Hepatocyte (in vitro differentiated cells): ENCODE measurements at regions not wholly inside any gene's neighbourhood (a gene's known extent, or its start where the extent isn't known, plus 50 kb on each side); places are given as distances from the start of the nearest gene placed in this dataset.

Experiments used
- EZH2 ChIP-seq: fragments of 200-600 bp; sonication (generic); IDR thresholded peaks from 2 replicates; pipeline ENCODE4 v1.6.1; 2016; ENCODE audit warnings: antibody characterized with exemption, mild to moderate bottlenecking, borderline replicate concordance
- TF ChIP-seq, protein P1 (sequence below): fragments of 200-600 bp; sonication (generic); IDR thresholded peaks from 2 replicates; pipeline ENCODE4 v1.5.1; 2016; ENCODE audit warnings: antibody characterized with exemption, mild to moderate bottlenecking; ENCODE audit not compliant: poor library complexity

DNA sequence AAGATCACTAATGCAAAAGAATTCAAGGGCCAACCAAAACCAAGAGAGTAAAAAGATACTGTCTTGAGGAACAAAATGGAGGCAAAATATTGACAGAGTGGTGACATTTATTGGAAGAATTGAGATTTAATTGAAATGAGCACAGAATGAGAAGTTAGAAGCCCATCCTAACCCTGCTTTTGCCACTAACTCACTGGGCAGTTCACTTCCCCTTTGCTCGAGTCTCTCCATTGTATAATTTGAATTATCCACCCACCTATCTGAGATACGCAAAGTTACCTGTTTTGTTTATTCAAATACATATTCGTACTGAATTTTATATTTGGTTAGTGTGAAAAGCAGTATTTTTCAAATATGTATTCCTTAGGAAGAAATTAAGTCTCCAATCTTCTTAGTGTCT, 204.5 kb upstream of the PRDM1 start:
- TF ChIP-seq, protein P1, sequence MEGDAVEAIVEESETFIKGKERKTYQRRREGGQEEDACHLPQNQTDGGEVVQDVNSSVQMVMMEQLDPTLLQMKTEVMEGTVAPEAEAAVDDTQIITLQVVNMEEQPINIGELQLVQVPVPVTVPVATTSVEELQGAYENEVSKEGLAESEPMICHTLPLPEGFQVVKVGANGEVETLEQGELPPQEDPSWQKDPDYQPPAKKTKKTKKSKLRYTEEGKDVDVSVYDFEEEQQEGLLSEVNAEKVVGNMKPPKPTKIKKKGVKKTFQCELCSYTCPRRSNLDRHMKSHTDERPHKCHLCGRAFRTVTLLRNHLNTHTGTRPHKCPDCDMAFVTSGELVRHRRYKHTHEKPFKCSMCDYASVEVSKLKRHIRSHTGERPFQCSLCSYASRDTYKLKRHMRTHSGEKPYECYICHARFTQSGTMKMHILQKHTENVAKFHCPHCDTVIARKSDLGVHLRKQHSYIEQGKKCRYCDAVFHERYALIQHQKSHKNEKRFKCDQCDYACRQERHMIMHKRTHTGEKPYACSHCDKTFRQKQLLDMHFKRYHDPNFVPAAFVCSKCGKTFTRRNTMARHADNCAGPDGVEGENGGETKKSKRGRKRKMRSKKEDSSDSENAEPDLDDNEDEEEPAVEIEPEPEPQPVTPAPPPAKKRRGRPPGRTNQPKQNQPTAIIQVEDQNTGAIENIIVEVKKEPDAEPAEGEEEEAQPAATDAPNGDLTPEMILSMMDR = no peak
- TF ChIP-seq EZH2 = no peak
